Upper lobe of left lung (tissue), 4 donors: ENCODE measurements at regions not wholly inside any gene's neighbourhood (a gene's known extent, or its start where the extent isn't known, plus 50 kb on each side); places are given as distances from the start of the nearest gene placed in this dataset.

Experiments used
- CTCF ChIP-seq, 6 experiments: fragments of 450-650 bp in 4 of 6; fragments of 200-600 bp in 2 of 6; sonication (generic) in 2 of 6; IDR thresholded peaks; one replicate each; pipeline ENCODE4 v1.5.1; 2016 to 2019; ENCODE audit warnings: antibody characterized with exemption in 6 of 6
- POLR2A ChIP-seq, 4 donors: fragments of 450-650 bp; IDR thresholded peaks; one replicate each; pipeline ENCODE4 v1.5.1; 2016 to 2017; ENCODE audit warnings: antibody characterized with exemption in 4 of 4, mild to moderate bottlenecking in 2 of 4
- POLR2AphosphoS5 ChIP-seq, 2 donors: sonication (generic); formaldehyde crosslinking; IDR thresholded peaks; one replicate each; pipeline ENCODE4 v1.5.1; 2017; ENCODE audit warnings: antibody characterized with exemption in 2 of 2

GRCh38 chr7:25946181-25946580 is 205.8 kb upstream of the NFE2L3 start:
- TF ChIP-seq CTCF (IDR thresholded peaks at IDR 0.05) = no peak
- no peak for TF ChIP-seq POLR2AphosphoS5 (IDR thresholded peaks at IDR 0.05)
- no peak for TF ChIP-seq POLR2A (IDR thresholded peaks at IDR 0.05)
